HEK293T (cell line): ENCODE measurements at regions not wholly inside any gene's neighbourhood (a gene's known extent, or its start where the extent isn't known, plus 50 kb on each side); places are given as distances from the start of the nearest gene placed in this dataset.

ENCODE experiments used
- BHLHE40 ChIP-seq: fragments of 450-650 bp; IDR thresholded peaks from 2 replicates; pipeline ENCODE4 v1.6.1; 2016; ENCODE audit warnings: mild to moderate bottlenecking, moderate library complexity, borderline replicate concordance
- CTBP1 ChIP-seq: fragments of 450-650 bp; IDR thresholded peaks from 2 replicates; pipeline ENCODE4 v1.6.1; 2016; ENCODE audit warnings: borderline replicate concordance
- ELF4 ChIP-seq: fragments of 450-650 bp; IDR thresholded peaks from 2 replicates; pipeline ENCODE4 v1.6.1; 2017; ENCODE audit warnings: antibody characterized with exemption
- FOXA1 ChIP-seq: fragments of 450-650 bp; IDR thresholded peaks from 2 replicates; pipeline ENCODE4 v1.6.1; 2016; ENCODE audit warnings: mild to moderate bottlenecking
- FOXM1 ChIP-seq: fragments of 450-650 bp; IDR thresholded peaks from 2 replicates; pipeline ENCODE4 v1.6.1; 2017; ENCODE audit warnings: mild to moderate bottlenecking, borderline replicate concordance
- L3MBTL2 ChIP-seq: fragments of 450-650 bp; conservative IDR thresholded peaks from 2 replicates; pipeline ENCODE4 v1.6.1; 2016; ENCODE audit warnings: mild to moderate bottlenecking
- LEF1 ChIP-seq: fragments of 450-650 bp; IDR thresholded peaks from 2 replicates; pipeline ENCODE4 v1.6.1; 2017; ENCODE audit warnings: mild to moderate bottlenecking, borderline replicate concordance
- SUZ12 ChIP-seq: fragments of 450-650 bp; IDR thresholded peaks from 2 replicates; pipeline ENCODE4 v1.6.1; 2016; ENCODE audit warnings: mild to moderate bottlenecking
- TARDBP ChIP-seq: fragments of 450-650 bp; IDR thresholded peaks from 2 replicates; pipeline ENCODE4 v1.6.1; 2016
- ZNF384 ChIP-seq: fragments of 450-650 bp; IDR thresholded peaks from 2 replicates; pipeline ENCODE4 v1.6.1; 2016
- TF ChIP-seq, protein P1 (sequence below): fragments of 450-650 bp; IDR thresholded peaks from 2 replicates; pipeline ENCODE4 v1.6.1; 2016

DNA sequence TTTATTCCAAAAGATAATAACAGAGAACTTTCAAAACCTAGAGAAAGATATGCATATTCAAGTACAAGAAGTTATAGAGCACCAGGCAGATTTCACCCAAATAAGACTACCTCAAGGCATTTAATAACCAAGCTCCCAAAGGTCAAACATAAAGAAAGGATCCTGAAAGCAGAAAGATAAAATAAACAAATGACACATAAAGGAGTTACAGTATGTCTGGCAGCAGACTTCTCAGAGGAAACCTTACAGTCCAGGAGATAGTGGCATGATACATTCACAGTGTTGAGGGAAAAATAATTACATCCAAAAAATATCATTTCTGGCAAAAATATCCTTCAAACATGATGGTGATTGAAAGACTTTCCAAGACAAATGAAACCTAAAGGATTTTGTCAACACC is 185.8 kb upstream of the POU1F1 start:
- TF ChIP-seq SUZ12 (no peak), FOXA1 (no peak), ZNF384 (no peak), BHLHE40 (no peak), FOXM1 (no peak), TARDBP (no peak), L3MBTL2 (no peak), ELF4 (no peak), LEF1 (no peak), CTBP1 (no peak)
- TF ChIP-seq, protein P1, sequence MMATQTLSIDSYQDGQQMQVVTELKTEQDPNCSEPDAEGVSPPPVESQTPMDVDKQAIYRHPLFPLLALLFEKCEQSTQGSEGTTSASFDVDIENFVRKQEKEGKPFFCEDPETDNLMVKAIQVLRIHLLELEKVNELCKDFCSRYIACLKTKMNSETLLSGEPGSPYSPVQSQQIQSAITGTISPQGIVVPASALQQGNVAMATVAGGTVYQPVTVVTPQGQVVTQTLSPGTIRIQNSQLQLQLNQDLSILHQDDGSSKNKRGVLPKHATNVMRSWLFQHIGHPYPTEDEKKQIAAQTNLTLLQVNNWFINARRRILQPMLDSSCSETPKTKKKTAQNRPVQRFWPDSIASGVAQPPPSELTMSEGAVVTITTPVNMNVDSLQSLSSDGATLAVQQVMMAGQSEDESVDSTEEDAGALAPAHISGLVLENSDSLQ: no peak
